T follicular helper cell (primary cell): ENCODE measurements at regions not wholly inside any gene's neighbourhood (a gene's known extent, or its start where the extent isn't known, plus 50 kb on each side); places are given as distances from the start of the nearest gene placed in this dataset.
A peak's percentile ranks its signal among the peaks of the same experiment; 100 is the strongest.
"Not testable (repeated sequence)": the region's sequence is repeated elsewhere in the genome, so short reads cannot be mapped to it uniquely, and the experiment has no call there.

Experiments used
- DNase-seq: peaks from one replicate; pipeline ENCODE4 v3.0.0-alpha.2; 2020; ENCODE audit warnings: low read depth

DNA sequence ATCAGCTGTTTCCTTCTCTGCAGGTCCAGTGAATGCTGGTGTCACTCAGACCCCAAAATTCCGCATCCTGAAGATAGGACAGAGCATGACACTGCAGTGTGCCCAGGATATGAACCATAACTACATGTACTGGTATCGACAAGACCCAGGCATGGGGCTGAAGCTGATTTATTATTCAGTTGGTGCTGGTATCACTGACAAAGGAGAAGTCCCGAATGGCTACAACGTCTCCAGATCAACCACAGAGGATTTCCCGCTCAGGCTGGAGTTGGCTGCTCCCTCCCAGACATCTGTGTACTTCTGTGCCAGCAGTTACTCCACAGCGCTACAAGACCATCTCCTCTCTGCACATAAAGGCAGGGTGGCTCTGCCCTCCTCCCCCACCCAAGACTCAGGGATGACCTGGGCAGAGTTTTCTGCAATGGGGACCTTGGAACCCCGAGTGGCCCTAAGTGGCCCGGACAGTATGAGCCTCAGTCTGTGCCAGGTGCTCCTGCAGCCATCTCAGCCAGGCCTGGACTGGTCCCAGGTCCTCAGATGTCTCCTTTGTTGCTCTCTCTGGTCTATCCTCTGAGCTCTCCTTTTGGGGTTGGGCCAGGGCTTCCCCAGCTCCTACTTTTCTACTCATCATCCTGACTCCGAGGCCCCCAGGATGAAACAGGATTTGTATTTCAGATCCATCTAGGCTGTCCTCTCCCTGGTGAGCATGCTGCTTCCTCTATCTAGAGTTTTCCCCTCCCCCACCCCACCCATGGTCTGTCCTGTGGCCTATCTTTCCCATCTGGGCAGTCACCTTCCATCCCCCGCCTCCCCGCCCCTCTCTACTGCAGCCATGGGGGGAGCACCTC is 212.1 kb upstream of the PRSS58 start:
- DNase-seq = no peak

DNA sequence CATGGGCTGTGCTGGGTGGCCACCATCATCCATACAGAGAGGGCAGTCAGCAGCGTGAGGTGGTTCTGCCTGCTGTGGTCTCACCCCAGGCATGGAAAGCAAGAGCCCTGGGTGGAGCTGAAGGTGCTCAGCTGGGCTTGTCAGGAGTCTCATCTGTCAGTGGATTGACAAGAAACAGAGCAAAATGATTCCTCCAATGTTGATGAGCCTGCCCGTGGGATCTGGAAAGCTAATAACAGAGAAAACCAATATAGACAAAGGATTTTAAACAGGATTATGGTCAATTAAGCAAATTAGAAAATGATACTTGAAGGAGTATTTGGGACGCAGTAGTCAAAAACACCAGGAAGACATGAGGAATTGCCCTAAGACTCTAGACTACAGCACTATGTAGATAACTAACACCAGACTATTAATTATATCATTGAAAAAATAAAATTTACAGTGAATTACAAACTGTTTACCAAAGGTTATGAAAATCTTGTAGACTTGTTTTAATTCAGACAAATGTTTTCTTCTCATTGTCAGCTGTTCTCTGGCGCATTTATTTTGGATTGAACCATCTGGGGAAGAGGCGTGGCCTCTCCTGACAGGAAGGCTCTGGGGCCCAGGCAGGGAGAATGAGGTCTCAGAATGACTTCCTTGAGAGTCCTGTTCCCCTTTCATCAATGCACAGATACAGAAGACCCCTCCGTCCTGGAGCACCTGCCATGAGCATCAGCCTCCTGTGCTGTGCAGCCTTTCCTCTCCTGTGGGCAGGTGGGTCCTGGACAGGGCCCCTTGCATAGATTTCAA is 211.2 kb upstream of the PRSS58 start:
- no peak for DNase-seq

DNA sequence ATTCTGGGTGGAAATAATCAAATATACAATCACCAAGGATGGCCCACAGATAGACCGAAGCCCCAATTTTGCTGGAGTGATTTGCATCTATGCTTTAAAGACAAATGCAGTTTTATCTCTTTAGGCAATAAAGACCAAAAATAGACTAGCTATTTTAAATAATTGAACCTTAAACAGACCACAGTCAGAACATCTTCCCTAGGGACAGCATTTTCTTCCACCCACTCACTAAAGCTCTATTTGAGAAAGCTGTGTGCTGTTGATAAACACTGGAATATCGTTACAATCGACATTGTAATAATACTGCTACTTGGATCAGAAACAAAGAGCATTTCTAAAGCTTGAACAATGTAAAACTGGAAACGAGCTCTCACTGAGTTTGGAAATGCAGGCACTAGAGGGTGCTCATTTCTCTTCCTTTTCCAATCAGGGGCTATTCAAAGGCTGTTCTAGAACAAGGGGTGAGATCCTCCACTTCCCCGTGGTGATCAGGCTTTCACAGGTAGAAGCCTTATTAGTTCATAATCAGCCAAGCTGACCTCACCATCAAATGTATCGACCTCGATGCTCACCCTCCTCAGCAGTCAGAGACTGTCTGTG is 209.3 kb upstream of the PRSS58 start:
- DNase-seq = not testable (repeated sequence)

DNA sequence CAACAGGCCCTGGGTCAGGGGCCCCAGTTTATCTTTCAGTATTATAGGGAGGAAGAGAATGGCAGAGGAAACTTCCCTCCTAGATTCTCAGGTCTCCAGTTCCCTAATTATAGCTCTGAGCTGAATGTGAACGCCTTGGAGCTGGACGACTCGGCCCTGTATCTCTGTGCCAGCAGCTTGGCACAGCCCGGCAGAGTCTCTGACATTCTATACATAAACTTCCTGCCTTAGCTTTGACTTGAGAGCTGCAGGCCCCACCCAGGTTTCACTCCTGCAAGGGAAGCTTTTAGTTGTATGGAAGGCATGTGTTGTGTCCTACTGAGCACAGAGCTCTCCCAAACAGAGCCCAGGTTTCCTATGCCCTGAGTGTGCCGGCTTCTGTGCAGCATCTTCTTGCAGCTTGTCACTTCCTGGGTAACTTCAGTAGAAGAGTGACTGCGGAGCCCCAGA is 205.6 kb upstream of the PRSS58 start:
- no peak for DNase-seq

DNA sequence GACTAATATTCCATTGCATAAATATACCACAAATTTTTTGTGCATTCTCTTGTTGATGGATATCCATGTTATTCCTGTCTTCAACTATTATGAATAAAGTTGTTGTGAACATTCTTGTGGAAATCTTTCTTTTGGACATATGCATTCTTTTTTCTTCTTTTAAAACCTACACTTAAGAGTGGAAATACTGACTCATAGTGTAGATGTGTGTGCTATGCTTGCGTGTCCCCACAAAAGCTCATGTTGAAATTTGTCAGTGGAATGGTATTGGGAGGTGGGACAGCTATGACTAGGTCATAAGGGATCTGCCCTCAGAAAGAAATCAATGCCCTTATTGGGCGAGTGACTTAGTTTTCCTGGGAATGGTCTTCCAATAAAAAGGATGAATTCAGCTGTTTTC is 203.6 kb upstream of the PRSS58 start:
- no peak for DNase-seq

DNA sequence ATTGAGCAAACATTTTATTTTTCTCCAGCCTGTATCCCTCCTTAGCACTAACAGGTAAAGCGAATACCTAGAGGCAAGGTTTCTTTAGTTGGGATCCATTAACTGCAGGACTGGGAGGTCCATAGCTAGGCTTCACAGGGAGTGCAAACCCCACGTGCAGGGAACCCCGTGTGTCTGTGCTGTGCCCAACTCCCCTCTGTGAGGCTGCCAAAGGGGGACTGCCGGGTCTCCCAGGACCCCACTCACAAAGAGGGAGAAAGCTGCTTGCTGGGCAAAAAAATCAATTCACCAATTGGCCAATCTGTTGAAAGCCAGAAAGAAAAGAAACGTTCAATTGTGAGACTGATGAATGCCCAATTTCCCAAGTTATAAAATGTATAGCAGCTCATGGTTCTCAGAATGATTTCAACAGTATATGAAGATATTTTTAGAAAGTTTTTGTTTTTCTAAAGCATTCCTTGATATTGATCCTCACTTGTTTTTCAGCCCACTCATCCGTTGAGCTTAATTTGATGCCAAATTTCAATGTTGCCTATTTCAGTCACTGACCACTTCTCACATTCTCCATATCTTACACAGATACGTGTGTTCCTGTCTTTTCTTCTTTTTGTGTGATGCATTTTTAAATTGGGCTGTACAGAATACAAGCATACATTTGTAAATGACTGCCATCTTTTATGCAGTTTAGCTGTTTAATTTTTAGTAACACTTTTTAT is 202.7 kb upstream of the PRSS58 start:
- no peak for DNase-seq

DNA sequence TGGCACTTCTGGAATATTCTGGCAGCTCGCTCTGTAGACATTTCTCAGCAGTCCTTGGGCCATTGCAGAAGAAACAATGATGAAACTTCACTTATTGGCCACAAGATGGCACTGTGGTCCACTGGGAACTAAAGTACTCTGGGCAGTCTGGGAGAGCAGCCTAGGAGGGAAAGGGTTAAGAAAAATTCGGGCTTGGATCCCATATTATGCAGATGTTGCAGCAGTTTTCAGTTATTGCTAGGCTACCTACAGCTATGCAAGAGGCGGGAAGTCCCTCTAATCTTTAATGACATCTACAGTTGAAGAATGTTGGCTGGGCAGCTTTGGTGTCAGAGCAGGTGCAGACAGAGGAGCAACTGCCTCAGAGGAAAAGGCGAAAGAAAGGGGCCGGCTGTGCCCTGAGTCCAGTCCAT is 201.7 kb upstream of the PRSS58 start:
- no peak for DNase-seq

DNA sequence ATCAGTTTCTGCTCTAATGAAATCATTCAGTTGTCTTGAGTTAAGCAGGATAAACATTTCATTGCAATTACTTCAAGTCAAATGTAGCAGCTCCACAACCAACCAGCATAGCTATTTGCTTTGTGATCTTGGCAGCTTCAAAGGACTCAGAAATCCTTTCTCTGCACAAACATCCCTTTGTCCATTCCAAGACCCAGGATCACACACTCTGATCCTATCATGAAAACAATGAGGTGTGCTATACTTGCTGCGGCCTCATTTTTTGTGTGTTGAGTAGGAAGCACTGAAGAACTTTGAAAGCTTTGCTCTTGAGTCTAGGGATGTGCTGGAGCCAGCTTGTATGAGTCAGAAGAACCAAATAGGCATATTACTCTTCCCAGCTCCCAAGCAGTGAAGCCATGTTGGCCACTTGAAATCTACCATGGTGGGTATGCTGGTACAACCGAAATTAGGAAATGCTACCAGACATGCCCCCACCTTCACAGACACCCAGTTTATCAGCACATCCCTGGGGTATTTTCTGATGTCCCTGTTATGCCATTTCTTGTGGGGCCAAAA is 199.4 kb upstream of the PRSS58 start:
- DNase-seq = no peak

DNA sequence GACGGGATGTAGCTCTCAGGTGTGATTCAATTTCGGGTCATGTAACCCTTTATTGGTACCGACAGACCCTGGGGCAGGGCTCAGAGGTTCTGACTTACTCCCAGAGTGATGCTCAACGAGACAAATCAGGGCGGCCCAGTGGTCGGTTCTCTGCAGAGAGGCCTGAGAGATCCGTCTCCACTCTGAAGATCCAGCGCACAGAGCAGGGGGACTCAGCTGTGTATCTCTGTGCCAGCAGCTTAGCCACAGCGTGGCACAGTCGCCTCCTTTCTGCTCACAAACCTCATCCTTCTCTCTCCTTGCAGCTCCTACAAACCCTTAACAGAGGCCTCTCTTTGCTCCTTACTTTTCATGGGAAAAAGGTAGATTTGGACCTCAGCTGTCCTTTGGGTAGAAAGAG is 197.5 kb upstream of the PRSS58 start:
- DNase-seq = no peak

DNA sequence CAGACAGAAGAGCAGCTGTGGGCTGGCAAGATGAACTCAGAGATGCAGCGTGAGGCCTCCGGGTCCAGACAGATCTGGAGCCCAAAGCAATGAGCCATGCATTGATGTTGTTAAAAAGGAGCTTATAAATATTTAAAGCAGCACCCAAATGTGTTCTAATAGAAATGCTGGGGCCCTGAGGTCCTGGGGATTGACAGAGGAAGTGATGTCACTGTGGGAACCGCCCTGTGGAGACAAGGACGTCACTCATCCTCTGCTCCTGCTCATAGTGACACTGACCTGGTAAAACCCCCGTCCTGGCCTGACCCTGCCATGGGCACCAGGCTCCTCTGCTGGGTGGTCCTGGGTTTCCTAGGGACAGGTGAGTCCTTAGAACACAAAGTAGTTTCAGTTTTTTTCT is 197.0 kb upstream of the PRSS58 start:
- DNase-seq = no peak

DNA sequence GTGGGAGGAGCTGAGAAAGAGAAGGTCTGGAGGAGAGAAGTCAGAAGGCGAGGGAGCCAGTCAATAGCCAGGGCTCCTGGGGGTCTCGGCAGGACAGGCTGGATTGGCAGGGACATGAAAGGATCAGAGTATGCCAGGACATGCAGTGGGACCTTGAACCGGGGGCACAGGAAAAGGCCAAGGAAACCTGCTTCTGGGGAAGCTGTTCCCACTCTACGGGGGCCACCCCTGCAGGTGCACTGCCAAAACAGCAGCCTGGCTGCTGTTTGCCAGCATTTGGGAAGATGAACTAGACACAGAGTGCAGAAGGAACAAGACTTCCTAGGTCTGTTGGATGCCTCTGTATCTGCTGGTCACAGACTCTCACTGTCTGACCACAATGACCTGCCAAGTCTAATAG is 194.9 kb upstream of the PRSS58 start:
- DNase-seq = no peak

DNA sequence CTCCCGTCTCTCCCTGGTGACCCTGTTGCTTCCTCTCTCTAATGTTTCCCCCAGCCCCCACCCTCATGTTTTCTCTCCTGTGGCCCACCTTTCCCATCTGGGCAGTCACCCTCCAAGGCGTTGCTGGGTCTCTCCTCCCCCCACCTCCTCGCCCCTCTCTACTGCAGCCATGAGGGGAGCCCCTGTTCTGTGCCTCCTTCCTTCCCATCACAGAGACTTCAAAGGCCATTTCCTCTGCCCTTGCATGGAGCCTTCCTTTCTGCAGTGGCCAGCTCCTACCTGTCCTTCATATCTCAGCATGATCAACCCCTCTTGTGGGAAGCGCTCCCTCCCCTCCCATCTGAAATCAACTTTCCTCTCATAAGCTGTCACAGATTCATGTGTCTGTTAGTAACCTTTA is 194.0 kb upstream of the PRSS58 start:
- no peak for DNase-seq

DNA sequence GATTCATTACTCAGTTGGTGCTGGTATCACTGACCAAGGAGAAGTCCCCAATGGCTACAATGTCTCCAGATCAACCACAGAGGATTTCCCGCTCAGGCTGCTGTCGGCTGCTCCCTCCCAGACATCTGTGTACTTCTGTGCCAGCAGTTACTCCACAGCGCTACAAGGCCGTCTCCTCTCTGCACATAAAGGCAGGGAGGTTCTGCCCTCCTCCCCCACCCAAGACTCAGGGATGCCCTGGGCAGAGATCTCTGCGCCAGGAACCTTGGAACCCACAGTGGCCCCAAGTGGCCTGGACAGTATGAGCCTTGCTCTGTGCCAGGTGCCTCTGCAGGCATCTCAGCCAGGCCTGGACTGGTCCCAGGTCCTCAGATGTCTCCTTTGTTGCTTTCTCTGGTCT is 193.4 kb upstream of the PRSS58 start:
- no peak for DNase-seq

DNA sequence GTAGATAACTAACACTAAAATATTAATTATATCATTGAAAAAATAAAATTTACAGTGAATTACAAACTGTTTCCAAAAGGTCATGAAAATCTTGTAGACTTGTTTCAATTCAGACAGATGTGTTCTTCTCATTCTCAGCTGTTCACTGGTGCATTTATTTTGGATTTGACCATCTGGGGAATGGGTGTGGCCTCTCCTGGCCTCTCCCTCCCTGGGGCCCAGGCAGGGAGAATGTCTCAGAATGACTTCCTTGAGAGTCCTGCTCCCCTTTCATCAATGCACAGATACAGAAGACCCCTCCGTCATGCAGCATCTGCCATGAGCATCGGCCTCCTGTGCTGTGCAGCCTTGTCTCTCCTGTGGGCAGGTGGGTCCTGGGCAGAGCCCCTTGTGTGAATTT is 192.8 kb upstream of the PRSS58 start:
- no peak for DNase-seq

DNA sequence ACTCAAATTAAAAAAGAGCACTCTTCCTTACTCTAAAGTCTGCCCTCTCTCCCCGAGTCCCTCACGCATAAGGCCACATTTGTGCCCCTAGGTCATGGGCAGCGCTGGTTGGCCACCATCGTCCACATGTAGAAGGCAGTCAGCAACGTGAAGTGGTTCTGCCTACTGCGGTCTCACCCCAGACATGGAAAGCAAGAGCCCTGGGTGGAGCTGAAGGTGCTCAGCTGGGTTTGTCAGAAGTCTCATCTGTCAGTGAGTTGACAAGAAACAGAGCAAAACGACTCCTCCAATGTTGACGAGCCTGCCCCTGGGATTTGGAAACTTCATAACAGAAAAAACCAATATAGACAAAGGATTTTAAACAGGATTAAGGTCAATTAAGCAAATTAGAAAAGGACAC is 192.3 kb upstream of the PRSS58 start:
- no peak for DNase-seq

DNA sequence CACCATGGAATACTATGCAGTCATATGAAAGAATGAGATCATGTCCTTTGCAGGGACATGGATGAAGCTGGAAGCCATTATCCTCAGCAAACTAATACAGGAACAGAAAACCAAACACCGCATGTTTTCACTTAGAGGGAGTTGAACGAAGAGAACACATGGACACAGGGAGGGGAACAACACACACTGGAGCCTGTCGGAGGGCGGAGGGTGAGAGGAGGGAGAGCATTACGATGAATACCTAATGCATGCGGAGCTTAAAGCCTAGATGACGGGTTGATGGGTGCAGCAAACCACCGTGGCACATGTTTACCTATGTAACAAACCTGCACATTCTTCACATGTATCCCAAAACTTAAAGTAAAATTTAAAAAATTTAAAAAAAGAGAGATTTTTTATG is 191.0 kb upstream of the PRSS58 start:
- not testable (repeated sequence) for DNase-seq

DNA sequence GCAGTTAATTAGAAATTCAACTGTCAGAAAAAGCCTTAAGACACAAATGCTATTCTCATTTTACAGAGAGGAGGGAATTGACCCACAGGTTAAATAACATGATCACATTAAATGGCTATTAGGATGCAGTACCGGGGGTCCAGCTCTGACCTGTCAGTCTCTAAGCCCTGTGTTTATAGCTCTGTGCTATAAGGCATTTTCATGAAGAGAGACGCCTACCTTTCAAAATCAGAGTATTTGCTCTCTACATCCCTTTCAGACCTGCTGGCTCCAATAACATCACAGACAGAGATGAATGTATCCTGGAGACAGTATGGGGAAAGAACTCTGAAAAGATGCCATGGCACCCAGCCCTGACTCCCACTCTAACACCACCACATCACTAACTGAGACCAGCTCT is 189.9 kb upstream of the PRSS58 start:
- DNase-seq = no peak

DNA sequence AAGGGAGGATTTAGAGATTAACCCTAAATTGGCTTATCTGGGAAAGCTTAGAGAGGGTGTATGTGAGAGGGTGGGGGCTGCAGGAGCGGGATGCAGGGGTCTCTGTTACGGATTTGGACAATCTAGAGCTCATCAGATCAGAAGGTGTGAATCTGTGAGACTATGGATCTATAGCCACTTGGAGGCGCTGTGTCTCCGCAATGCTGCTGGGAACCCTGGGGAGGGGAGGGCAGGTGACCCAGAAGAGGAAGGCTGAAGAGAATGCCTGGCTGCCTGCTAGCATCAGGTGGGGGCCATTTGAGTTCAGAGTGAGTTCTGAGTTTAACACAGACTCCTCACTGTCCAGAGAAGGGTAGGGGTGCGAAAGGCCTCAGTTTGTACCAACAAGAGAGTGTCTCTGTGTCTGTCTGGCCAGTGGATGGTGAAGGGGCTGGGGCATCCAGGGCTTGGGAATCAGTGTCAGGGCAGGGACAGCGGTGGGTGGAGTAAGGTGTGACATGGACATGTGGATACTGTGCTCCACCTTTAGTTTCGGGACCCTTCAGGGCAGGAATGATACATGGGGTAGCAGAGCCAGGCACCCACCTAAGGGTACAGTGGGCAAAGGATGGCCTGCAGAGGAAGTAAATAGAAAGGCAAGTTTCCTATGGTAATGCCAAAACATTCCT is 187.3 kb upstream of the PRSS58 start:
- peak; percentile 36 for DNase-seq

DNA sequence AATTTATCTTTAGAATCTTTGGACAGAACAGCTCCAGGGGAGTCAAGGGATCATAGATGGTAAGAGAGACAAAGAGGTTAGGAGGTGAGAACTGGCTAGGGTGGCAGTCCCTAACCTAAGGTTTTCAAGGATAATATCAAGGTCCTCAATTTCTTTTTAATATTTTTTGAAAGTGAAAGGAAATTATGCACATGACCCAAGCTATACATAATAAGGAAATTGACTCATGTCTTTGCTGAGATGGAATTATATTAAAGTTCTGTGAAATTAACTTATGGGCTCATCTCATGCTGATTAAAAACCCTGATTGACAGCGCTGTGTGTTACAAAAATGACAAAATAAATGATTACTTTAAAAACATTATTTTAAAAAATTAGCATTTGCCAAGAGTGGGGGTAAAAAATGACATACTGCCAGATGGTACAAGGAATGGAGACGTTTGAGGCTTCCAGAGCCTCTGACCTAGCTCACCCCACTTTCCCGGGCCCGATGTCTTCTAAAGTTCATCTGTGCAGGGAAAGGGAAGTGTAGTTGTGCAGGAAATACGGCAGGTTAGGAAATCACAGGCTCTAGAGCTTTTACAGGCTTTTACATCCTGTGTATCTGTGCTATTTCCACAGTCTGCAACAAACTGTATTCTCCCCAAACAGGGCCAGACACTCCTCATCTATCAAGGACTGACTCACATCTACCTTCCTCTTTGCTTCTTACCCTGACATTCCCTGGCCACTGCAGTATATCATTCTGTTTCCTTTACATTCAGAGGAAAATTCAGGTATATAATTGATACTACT is 185.6 kb upstream of the PRSS58 start:
- DNase-seq = no peak

DNA sequence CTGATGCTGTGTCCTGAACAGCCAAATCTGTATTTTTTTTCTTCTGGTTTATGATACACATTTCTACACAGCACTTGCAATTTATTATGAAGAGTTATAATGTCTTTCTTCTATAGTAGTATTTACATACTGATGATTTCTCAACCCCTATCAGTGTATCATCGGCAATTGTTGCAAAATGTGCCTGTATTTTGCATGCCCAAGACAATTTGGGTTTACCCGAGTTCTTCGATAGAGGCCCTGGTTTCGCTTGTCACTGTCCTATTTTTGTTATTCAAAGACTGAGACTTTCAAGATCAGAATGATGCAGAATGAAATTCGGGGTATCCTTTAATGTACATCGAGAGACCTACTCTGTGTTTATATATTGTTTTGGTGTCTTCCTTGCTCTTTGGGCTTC is 184.5 kb upstream of the PRSS58 start:
- no peak for DNase-seq
